ENCODE measurements at regions not wholly inside any gene's neighbourhood (a gene's known extent, or its start where the extent isn't known, plus 50 kb on each side); places are given as distances from the start of the nearest gene placed in this dataset.

DNA sequence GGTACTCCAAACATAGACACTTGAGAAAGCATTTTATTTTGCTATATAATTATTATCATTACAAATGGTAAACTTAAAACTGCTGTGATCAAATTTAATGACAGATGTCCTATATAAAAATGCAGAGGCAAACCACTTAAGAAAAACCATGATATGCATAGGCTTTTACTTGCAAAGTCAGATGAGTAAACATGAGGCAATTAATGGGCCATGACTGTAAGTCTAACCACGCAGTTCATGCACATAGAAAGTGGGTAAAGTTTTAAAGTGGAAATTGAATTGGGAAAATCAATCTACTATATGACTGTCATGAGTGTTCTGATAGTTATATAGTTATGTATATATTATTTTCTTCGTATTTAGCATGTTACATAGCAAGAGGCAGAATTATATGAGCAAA lies 219.2 kb downstream of the PTPRC start:
- TF ChIP-seq, protein P1, sequence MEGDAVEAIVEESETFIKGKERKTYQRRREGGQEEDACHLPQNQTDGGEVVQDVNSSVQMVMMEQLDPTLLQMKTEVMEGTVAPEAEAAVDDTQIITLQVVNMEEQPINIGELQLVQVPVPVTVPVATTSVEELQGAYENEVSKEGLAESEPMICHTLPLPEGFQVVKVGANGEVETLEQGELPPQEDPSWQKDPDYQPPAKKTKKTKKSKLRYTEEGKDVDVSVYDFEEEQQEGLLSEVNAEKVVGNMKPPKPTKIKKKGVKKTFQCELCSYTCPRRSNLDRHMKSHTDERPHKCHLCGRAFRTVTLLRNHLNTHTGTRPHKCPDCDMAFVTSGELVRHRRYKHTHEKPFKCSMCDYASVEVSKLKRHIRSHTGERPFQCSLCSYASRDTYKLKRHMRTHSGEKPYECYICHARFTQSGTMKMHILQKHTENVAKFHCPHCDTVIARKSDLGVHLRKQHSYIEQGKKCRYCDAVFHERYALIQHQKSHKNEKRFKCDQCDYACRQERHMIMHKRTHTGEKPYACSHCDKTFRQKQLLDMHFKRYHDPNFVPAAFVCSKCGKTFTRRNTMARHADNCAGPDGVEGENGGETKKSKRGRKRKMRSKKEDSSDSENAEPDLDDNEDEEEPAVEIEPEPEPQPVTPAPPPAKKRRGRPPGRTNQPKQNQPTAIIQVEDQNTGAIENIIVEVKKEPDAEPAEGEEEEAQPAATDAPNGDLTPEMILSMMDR (IDR thresholded peaks at IDR 0.05), result no peak
- no peak for TF ChIP-seq POLR2A (IDR thresholded peaks at IDR 0.05)

Measured in Peyer's patch (tissue), 4 donors.